ENCODE measurements at regions not wholly inside any gene's neighbourhood (a gene's known extent, or its start where the extent isn't known, plus 50 kb on each side); places are given as distances from the start of the nearest gene placed in this dataset.

GRCh38 chr6:90654806-90655205 is 67.9 kb upstream of the MAP3K7 start:
- no peaks in the 10 kb centered on the region for H3K36me3 ChIP-seq (ENCODE audit: control insufficient read depth in 4 of 4, insufficient read depth in 3 of 4, low read depth in 1 of 4, low read length in 3 of 4)
- H3K4me3 ChIP-seq (ENCODE audit: low read depth in 1 of 3, low read length in 3 of 3): no peak overlapping the region
- TF ChIP-seq HNF4G (IDR thresholded peaks at IDR 0.05): no peak
- no peak for TF ChIP-seq TAF1 (conservative IDR thresholded peaks at IDR 0.05)
- no peak for TF ChIP-seq YY1 (IDR thresholded peaks at IDR 0.05)
- TF ChIP-seq MAX (IDR thresholded peaks at IDR 0.05): no peak
- TF ChIP-seq FOXA2 (IDR thresholded peaks at IDR 0.05): no peak
- TF ChIP-seq RXRA (IDR thresholded peaks at IDR 0.05): no peak
- TF ChIP-seq SP1 (IDR thresholded peaks at IDR 0.05): no peak
- TF ChIP-seq EGR1 (IDR thresholded peaks at IDR 0.05; ENCODE audit: low read depth in 2 of 2): no peak
- TF ChIP-seq HNF4A (conservative IDR thresholded peaks at IDR 0.05): no peak
- no peak for TF ChIP-seq RAD21 (IDR thresholded peaks at IDR 0.05)
- no peak for TF ChIP-seq FOXA1 (IDR thresholded peaks at IDR 0.05)
- TF ChIP-seq CTCF (IDR thresholded peaks at IDR 0.05; ENCODE audit: low read depth, low read length, missing input control): no peak
- TF ChIP-seq ZBTB33 (IDR thresholded peaks at IDR 0.05): no peak
- no peak for TF ChIP-seq JUND (IDR thresholded peaks at IDR 0.05)
- TF ChIP-seq ATF3 (IDR thresholded peaks at IDR 0.05): no peak
- TF ChIP-seq GABPA (IDR thresholded peaks at IDR 0.05 in 1 of 2, conservative IDR thresholded peaks at IDR 0.05 in 1 of 2): no peak
- no peak for TF ChIP-seq NR2F2 (IDR thresholded peaks at IDR 0.05)
- TF ChIP-seq REST (IDR thresholded peaks at IDR 0.05): no peak
- H3K4me1 ChIP-seq (ENCODE audit: control insufficient read depth in 4 of 4, insufficient read depth in 4 of 4, low read length in 3 of 4): no peaks in the 10 kb centered on the region
- peaks cover 0 to 3% (median 2%) of the 10 kb centered on the region in 4 donors for H3K27me3 ChIP-seq (ENCODE audit: control insufficient read depth in 4 of 4, insufficient read depth in 4 of 4, low read length in 3 of 4)
- DNase-seq (ENCODE audit: low spot score): no peak
- H3K9ac ChIP-seq (ENCODE audit: low read depth in 1 of 2, low read length in 2 of 2): no peak overlapping the region
- 86% methylated on average over 5 of the region's 5 CpGs for WGBS
- no peaks in the 10 kb centered on the region for H3K9me3 ChIP-seq (ENCODE audit: control insufficient read depth in 4 of 4, low read length in 3 of 4)
- H3K27ac ChIP-seq (ENCODE audit: low read depth in 1 of 2, low read length in 2 of 2): no peak overlapping the region

Measured in liver (tissue), 8 donors.